22Rv1 (cell line): ENCODE measurements at regions not wholly inside any gene's neighbourhood (a gene's known extent, or its start where the extent isn't known, plus 50 kb on each side); places are given as distances from the start of the nearest gene placed in this dataset.
"Not testable (repeated sequence)": the region's sequence is repeated elsewhere in the genome, so short reads cannot be mapped to it uniquely, and the experiment has no call there.

Experiments used
- CTCF ChIP-seq: fragments of 450-650 bp; IDR thresholded peaks from 2 replicates; pipeline ENCODE4 v1.5.1; 2017; ENCODE audit warnings: mild to moderate bottlenecking
- ZFX ChIP-seq: fragments of 450-650 bp; IDR thresholded peaks from 2 replicates; pipeline ENCODE4 v1.6.1; 2017; ENCODE audit warnings: antibody characterized with exemption, borderline replicate concordance

DNA sequence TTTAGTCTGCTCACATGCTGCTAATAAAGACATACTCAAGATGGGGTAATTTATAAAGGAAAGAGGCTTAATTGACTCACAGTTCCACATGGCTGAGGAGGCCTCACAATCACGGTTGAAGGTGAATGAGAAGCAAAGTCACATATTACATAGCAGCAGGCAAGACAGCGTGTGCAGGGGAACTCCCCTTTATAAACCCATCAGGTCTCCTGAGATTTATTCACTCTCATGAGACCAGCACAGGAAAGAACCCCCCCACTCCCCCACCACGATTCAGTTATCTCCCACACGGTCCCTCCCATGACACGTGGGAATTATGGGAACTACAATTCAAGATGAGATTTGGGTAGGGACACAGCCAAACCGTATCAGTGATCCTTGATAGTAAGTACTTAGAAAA lies 891.7 kb upstream of the CDH10 start:
- not testable (repeated sequence) for TF ChIP-seq CTCF, ZFX
